Right lung (tissue), 2 donors: ENCODE measurements at regions not wholly inside any gene's neighbourhood (a gene's known extent, or its start where the extent isn't known, plus 50 kb on each side); places are given as distances from the start of the nearest gene placed in this dataset.

Experiments
- DNase-seq, 2 donors: peaks; one replicate each; pipeline ENCODE4 v3.0.0-alpha.2; 2013

DNA sequence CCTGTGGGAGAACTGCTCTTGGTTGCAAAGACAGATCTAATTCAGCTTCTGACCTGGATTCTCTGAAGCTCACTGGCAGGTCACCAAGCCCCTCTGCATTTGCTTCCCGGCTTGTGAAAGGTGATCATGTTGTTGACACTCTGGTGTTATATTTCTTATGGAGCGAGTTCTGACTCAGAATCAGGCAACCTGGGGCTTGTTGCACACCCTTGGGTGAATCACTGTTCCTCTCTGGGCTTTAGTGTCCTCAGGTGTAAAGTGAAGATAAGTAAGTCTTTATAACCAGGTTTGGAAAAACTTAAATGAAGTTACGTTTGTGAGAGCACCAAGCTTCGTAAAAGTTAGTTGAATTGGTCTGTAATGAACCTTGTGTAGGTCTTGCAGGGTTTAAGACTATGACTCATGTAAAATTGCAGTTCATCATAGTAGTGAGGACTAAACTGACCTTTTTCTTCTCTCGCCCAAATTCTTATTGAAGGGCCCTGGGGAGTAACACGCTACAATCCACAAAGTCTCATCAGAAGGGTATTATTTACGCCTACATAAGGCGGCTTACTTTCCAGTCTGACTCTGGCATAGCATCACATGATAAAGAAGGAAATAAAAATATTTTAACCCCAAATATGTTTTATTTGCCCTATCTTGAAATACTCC lies 218.6 kb downstream of the TMEM38B start:
- no peak for DNase-seq

DNA sequence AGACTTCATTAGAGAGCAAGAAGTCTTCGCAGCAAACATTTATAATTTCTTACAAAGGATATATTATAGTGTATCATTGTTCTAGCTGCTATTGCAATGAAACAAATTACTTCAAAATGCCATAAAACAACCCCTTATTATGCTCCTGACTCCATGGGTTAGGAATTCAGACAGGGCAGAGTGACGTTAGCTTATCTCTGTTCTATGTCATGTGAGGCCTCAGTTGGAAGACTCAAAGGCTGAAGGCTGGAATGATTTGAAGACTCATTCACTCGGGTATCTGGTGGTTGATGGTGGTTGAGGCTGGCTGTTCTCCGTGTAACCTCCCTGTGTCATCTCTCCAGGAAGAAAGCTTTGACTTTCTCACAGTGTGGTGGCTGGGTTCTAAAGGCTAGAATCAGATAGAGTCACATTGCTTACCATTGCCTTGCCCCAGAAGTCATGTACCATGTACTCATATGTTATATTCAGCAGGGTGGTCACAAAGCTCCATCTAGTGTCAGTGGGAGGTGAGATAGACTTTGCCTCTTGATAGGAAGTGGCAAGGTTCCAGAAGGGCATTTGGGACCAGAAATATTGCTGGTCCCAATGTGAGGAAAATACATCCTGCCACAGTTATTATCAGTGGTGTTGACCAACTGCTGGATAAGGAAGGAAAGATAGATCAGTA lies 226.9 kb downstream of the TMEM38B start:
- no peak for DNase-seq

DNA sequence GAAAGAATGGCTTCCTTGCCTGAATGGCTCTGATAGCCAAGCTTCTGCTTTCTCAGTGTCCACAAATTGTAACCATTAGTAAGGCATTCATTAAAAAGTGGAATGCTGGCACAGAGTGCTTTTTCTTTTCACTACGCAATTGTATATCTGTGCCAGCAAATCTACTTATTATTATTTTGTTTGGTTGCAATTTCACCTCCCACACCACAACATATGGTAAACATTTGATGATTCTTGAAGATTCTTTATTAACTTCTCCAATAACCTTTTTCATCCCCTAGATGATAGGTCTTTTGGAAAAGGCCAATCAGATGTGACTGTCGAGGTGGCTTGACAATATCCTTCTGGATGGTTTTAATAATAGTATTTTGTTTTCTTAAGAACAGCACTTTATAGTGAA lies 234.1 kb downstream of the TMEM38B start:
- DNase-seq = peak; percentile 11 to 22

DNA sequence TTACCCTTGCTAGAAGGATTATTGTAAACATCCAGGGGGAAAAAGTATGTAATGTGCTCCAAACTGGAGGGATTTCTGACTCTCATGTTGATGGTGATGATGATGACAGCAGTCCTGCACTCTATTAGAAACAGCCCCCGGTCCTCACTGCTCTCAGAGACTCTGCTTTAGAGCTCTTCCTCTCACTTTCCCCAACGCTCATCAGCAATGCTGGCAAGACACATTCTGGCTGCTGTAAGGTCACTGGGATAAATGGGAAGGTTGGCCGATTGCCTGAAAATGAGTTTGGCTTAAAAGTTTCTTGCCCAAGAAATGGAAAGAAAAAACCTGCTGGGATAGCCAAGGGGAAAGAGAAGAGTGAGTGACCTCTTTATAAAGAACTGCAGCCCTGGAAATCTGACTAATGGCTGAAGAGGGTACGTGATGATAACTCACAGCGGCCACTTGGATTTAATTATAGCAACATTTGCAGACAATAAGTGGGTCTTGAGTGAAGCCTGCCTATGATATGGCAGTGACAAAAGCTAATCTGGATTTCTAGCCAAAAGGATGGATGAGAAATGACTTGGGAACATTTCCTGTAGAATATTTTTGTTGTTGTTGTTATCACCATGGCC lies 235.8 kb downstream of the TMEM38B start:
- DNase-seq = peak; percentile 49 to 51

DNA sequence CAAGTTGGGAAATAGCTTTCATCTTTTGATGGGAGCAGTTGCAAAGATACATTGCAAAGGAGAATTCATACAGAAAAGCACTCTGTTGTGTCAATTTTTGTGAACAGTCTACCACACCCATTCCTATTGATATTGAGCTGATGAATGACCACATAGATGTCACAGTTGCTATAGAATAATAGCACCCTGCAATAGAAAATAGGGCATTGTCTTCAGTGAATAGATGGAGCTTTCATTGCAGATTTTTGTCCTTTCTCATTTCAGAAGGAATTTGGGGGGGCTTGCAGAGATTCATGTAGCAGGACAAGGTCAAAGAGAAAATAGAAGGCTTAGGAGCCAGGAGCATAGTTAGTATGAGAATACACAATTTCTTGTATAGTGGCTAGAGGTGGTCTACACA lies 237.9 kb downstream of the TMEM38B start:
- DNase-seq = no peak

DNA sequence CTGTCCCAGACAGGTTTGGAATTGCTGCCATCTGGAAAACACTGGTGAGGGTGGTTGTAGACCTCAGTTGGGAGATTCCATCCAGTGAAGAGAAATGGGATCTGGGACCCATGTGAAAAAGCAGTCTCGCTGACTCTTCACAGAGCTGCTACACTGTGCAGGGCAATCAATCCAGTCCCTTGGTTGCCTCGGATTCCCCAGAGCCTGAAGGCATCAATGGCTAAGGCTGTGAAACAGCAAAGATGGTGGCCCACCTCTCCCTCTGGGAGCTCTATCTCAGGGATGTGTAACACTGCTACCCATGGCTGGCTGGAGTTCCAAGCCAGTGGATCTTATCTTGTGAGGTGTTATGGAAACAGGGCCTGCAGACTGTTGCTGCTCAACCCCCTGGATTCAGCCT lies 256.1 kb downstream of the TMEM38B start:
- DNase-seq = no peak

DNA sequence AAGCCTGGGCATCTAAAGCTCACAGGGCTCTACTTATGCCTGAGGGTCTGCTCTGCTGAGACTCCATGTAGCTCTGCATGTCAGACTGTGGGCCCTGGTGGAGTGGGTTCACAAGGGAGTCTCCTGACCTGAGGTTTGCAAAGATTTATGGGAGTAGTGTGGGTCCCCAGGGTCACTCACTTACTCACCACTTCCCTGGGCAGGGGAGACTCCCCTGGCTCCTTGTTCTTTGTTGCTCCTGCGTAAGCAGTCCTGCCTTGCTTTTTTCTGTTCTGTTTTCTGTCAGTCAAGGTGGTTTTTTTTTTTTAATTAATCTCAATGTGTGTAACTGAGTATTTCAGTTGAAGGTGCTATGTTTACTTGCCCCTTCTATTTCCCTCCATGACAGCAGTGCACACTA lies 256.6 kb downstream of the TMEM38B start:
- DNase-seq = no peak

DNA sequence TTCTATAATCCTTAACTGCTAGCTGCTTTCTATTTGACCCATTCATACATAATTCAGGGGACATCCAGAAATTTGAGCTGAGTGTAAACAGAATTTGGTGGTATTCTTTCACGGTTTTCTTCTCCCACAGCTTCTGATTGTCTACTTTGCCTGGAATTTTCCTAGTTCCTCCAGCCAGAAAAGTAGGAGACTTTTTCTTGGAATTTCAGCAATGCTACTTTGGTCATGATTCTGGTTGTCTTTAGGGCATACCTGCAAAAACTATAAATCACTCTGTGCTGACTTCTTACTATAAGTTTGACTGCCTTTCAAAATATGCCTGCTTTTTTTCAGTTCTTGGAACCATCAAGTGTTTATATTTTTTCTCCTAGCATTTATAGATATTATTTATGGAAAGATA lies 260.2 kb downstream of the TMEM38B start:
- no peak for DNase-seq

DNA sequence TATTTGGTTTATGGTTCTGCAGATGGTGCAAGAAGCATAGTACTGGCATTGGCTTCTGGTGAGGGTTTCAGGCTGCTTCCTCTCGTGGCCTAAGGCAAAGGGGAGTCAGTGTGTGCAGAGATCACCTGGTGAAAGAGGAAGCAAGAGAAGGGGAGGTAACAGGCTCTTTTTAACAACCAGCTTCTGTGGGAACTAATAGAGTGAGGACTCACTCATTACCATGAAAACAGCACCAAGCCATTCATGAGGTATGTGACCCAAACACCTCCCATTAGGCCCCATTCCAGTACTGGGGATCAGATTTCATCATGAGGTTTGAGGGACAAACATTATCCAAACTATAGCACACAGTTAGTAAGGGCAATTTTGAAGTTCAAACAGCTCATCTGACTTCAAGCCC lies 263.5 kb downstream of the TMEM38B start:
- DNase-seq = no peak

- DNase-seq = no peak
Observed at GRCh38 chr9:105958587-105958986, 264.2 kb downstream of the TMEM38B start.

DNA sequence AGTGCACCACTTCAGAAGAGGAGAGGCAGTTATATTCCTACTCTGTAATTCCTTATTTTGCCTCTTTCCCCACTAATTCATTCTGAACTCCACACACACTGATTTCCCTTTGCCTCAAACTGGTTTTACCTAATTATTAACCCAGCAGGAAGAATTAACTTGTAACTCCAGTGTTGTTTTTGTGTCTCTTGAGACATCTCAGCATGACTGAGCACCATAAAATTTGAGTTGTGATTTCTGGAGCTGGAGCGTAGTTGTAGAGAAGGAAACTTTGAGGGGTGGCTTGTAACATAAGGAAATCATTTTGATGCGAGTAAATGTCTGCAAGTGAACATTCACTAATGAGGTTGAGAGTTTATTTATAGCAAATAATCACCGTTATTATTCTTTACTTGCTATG lies 265.2 kb downstream of the TMEM38B start:
- DNase-seq = no peak

DNA sequence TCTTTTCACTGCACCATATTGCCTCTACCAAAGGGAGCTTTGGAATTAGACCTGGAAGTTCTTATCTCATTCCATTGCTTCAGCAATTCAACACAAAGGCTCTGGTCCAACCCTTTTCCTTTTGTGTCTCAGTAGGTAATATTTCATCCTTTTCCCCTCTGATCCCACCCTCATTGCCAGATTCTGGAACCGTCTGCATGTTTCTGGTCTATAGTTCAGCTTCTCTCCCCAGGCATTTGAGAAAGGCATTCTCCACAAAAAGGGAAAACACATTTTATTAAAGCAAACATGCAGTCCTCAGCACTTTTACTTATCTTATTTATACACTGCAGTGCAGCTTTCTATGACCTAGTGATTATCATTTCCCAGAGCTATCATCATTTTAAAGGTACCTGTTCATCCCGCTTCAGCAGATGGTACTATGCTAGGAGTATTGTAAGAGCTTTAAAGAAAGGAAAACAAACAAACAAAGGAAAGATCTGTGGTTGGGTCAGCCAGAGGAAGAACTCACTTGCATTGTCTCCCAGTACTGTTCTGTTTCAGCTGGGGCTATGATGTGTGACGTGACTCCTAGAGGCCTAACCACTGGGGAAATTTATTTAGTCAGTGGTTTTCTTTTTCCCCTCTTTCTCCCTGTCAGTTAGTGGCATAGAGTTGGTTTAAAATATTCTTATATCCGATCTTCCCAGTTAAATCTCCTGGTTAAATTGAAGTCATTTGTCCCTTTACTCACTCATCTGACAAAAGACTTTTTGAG lies 269.2 kb downstream of the TMEM38B start:
- no peak for DNase-seq

GRCh38 chr9:105964156-105964555 lies 269.8 kb downstream of the TMEM38B start:
- DNase-seq = no peak

DNA sequence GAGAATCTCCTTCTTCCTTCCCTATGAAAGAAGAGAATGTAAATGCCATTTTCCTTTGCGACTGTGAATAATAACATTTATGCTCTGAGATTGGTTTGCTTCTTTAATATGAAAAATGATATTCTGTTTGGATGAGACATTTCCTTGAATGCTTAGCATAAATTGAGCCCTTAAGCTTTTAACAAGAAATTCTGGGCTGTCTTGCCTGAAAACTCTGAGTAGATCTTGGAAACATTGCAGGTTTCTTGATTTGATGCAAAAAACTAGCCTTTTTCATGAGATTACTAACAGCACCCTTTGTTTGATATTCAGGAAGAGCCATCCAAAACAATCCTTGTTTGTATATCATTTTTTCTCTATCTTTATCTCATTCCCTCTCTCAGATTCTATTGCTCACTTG lies 272.5 kb downstream of the TMEM38B start:
- no peak for DNase-seq

DNA sequence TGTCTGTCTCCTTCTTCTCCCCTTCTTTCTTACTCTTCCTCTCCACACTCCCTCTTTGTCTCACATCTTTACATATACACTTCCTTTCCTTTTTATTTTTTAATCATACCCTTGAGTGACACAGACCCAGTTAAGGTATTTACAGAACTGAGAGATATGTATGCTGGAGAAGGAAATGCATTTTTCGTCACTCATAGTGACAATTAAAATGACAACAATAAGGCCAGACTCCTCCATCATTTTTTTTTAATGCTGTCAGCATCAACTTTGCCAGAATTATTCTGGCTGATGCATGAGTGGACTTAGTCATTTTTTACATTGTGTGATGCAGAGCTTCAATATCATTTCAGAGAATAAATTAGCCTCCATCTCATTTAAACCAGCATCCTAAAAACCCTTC lies 272.9 kb downstream of the TMEM38B start:
- no peak for DNase-seq

- DNase-seq = no peak
Observed at GRCh38 chr9:105967797-105968196, 273.5 kb downstream of the TMEM38B start.

DNA sequence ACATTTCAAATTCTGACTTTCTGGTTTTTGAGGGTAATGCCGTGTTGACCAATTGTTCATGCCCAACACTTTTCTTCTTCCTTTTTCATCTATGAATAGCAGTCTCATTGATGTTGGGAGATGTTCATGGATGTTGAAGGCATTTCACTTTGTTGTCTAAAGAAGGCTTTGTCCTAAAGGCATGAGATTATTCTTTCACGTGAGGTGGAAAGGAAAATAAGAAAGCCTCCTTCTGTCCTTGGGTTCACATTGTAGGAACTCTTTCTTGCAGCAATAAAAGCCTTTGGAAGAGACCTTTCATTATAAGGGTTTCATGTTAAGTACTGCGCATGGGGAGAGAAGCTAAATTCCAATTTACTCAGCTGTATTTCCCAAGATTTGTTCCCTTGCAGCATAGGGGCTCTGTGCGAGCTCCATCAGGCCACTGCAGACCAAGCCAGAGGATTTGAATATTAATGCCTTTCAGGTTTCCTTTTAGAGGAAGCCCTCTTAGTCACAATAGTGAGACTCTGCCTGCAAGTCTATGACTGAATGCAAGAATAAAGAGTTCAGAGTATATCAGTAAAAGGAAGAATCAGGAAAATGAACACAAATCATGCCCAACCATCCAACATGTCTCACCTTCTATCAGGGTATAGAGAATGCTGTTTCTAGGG lies 274.6 kb downstream of the TMEM38B start:
- no peak for DNase-seq

- DNase-seq = no peak
Observed at GRCh38 chr9:105969636-105970035, 275.3 kb downstream of the TMEM38B start.

DNA sequence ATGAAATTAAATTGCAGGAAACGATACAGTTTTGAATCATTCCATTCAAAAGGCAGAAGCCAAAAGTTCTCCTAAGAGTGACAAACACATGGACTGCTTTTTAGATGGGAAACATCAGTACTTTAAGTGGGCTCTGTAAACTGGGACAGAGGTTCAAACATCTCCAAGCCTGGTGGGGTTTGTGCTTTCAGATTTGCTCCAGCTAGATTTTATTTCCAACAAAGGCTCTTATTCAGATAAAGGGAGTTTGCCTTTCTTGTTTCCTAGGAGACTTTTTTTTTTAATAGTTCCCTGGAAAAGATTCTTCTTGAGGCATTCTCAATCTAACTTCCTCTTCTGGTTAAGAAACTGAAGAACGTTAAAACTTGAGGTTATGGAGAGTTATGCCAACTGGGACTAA lies 277.6 kb downstream of the TMEM38B start:
- no peak for DNase-seq

GRCh38 chr9:105972466-105973204 lies 278.3 kb downstream of the TMEM38B start:
- DNase-seq = no peak

DNA sequence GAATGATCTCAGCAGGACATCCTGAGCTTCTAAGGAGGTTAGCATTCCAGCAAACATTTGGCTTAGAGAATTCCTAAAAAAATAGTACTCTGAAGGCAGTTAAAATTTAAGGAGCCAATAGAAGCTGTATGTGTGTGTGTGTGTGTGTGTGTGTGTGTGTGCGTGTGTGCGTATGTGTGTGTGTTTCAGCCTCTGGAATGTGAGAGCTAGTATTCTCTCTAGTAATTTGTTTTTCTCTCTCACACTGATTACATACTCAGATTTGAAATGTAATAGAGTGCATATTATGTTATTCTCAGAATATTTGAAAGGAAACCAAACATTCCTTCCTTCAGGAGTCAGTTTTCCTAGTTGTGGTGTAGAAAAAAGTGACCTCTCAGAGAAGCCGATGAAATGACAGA lies 279.6 kb downstream of the TMEM38B start:
- no peak for DNase-seq
